ENCODE measurements at regions not wholly inside any gene's neighbourhood (a gene's known extent, or its start where the extent isn't known, plus 50 kb on each side); places are given as distances from the start of the nearest gene placed in this dataset.

DNA sequence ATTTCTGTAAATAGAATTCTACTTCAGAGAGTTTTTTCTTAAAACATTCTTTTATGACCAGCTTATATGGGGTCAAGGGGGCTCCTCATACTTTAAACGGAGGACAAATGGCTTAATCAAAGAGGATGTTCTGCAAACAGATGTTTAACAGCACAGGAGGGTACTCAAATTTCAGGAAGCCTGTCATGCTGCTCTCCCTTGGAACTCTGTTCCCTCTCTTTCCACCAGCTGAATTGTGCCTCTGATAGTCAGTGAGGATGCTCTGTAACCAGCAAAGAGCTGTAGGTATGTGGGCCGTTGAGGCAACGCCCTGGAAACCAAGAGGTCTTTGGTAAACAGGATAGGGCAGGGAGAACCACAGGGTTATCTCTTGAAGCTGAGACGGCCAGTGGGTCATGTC is 161.1 kb downstream of the C5orf15 start:
- DNase-seq (ENCODE audit: low read depth in 1 of 2, low spot score in 1 of 2) = no peak
- no peak overlapping the region for H3K4me3 ChIP-seq (replicated peaks; ENCODE audit: insufficient read depth, low read length)
- H3K27me3 ChIP-seq (ENCODE audit: insufficient read depth, poor library complexity, severe bottlenecking) = no peaks in the 10 kb centered on the region
- TF ChIP-seq POLR2AphosphoS5 (IDR thresholded peaks at IDR 0.05; ENCODE audit: low read depth) = no peak
- H3K27ac ChIP-seq (replicated peaks) = no peak overlapping the region

DNA sequence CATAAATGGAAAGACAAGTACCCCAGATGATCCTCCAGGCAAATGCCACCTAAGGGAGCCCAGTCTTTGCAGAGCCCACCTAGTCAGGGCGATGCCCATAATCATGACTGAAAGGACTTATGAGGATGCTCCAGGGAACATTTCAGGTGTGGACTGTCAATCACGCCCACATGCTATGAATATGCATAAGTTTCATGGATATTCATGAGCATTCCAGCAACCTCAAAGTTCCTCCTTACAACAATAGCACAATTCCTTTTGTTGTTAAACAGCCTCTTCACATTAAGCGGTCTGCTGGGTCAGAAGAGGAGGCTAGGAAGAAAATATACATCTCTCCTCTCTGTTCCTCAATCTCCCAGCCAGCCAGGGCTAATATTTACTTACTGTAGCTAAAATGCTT is 161.6 kb downstream of the C5orf15 start:
- Histone ChIP-seq H3K27me3 (ENCODE audit: insufficient read depth, poor library complexity, severe bottlenecking) (no peaks in the 10 kb centered on the region), H3K4me3 (replicated peaks; ENCODE audit: insufficient read depth, low read length) (no peak overlapping the region), H3K27ac (replicated peaks) (no peak overlapping the region)
- DNase-seq (ENCODE audit: low read depth in 1 of 2, low spot score in 1 of 2) = no peak
- TF ChIP-seq POLR2AphosphoS5 (IDR thresholded peaks at IDR 0.05; ENCODE audit: low read depth) = no peak
- TF ChIP-seq, protein P1, sequence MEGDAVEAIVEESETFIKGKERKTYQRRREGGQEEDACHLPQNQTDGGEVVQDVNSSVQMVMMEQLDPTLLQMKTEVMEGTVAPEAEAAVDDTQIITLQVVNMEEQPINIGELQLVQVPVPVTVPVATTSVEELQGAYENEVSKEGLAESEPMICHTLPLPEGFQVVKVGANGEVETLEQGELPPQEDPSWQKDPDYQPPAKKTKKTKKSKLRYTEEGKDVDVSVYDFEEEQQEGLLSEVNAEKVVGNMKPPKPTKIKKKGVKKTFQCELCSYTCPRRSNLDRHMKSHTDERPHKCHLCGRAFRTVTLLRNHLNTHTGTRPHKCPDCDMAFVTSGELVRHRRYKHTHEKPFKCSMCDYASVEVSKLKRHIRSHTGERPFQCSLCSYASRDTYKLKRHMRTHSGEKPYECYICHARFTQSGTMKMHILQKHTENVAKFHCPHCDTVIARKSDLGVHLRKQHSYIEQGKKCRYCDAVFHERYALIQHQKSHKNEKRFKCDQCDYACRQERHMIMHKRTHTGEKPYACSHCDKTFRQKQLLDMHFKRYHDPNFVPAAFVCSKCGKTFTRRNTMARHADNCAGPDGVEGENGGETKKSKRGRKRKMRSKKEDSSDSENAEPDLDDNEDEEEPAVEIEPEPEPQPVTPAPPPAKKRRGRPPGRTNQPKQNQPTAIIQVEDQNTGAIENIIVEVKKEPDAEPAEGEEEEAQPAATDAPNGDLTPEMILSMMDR (IDR thresholded peaks at IDR 0.05; ENCODE audit: insufficient read depth, low read length) = no peak
- TF ChIP-seq, protein P2, sequence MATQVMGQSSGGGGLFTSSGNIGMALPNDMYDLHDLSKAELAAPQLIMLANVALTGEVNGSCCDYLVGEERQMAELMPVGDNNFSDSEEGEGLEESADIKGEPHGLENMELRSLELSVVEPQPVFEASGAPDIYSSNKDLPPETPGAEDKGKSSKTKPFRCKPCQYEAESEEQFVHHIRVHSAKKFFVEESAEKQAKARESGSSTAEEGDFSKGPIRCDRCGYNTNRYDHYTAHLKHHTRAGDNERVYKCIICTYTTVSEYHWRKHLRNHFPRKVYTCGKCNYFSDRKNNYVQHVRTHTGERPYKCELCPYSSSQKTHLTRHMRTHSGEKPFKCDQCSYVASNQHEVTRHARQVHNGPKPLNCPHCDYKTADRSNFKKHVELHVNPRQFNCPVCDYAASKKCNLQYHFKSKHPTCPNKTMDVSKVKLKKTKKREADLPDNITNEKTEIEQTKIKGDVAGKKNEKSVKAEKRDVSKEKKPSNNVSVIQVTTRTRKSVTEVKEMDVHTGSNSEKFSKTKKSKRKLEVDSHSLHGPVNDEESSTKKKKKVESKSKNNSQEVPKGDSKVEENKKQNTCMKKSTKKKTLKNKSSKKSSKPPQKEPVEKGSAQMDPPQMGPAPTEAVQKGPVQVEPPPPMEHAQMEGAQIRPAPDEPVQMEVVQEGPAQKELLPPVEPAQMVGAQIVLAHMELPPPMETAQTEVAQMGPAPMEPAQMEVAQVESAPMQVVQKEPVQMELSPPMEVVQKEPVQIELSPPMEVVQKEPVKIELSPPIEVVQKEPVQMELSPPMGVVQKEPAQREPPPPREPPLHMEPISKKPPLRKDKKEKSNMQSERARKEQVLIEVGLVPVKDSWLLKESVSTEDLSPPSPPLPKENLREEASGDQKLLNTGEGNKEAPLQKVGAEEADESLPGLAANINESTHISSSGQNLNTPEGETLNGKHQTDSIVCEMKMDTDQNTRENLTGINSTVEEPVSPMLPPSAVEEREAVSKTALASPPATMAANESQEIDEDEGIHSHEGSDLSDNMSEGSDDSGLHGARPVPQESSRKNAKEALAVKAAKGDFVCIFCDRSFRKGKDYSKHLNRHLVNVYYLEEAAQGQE (IDR thresholded peaks at IDR 0.05; ENCODE audit: insufficient replicate concordance, low read depth) = no peak
- no peak for TF ChIP-seq GABPA (IDR thresholded peaks at IDR 0.05; ENCODE audit: low read depth)
- no peak for TF ChIP-seq SPI1 (IDR thresholded peaks at IDR 0.05; ENCODE audit: borderline replicate concordance, low read depth)

DNA sequence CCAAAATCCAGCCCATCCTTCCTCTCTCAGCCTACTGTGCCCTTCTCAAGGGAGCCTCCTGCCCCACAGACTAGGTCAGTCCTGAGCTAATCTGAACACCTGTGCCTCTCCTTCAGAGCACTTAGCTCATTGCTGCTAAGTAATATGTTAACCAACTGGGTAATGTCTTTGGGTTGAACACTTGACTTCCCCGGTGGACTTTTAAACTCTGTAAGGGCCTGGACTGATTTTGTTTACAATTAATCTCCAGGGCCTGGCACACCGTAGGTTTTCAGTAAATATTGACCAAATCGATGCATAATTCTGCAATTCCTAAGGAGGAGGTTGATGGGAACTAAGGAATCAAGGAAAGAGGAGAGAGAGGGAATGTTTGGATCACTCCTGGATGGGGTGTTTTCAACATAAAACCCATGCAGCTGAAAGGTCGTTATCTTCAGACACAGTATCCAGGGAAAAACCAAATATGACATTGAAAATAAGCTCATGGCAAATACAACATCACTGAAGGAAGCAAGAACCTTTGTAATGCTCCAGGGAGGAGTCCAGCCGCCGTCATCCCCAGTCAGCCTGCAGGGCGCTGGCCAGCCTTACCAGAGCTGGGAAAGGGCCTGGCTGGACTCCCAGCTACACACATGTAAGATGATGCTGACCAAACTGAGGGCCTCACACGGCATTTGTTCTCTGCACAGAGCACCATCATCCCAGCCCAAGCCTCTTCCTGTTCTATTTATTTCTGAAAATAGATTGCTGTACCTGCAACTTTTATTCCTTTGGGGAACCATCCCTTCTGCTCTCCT is 166.3 kb downstream of the C5orf15 start:
- TF ChIP-seq, protein P2 (IDR thresholded peaks at IDR 0.05; ENCODE audit: insufficient replicate concordance, low read depth) = no peak
- TF ChIP-seq GABPA (IDR thresholded peaks at IDR 0.05; ENCODE audit: low read depth) = no peak
- no peak for TF ChIP-seq POLR2AphosphoS5 (IDR thresholded peaks at IDR 0.05; ENCODE audit: low read depth)
- TF ChIP-seq SPI1 (IDR thresholded peaks at IDR 0.05; ENCODE audit: borderline replicate concordance, low read depth) = no peak
- TF ChIP-seq, protein P1 (IDR thresholded peaks at IDR 0.05; ENCODE audit: insufficient read depth, low read length) = no peak
- no peaks in the 10 kb centered on the region for H3K27me3 ChIP-seq (ENCODE audit: insufficient read depth, poor library complexity, severe bottlenecking)
- no peak overlapping the region for H3K27ac ChIP-seq (replicated peaks)
- no peak for DNase-seq (ENCODE audit: low read depth in 1 of 2, low spot score in 1 of 2)
- H3K4me3 ChIP-seq (replicated peaks; ENCODE audit: insufficient read depth, low read length) = no peak overlapping the region

DNA sequence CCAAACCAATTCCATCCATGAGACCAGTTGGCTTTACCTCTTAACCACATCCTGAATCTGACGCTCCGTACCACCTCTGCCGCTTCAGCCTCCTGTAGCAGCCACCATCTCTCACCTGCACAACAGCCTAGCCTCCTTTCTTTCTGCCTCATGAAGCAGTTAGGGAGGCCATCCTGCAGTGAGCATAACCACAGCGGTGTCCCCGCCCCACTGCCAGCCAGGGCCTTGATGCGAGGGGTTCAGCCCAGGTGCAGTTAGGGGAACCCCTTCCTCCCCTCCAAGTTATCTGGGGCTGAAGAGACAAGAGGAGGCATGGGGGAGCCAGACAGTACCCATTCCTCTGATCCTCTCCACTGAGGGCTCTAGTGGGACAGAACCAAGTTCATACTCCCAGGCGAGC is 167.0 kb downstream of the C5orf15 start:
- no peak for TF ChIP-seq POLR2AphosphoS5 (IDR thresholded peaks at IDR 0.05; ENCODE audit: low read depth)
- no peak for TF ChIP-seq SPI1 (IDR thresholded peaks at IDR 0.05; ENCODE audit: borderline replicate concordance, low read depth)
- TF ChIP-seq, protein P1 (IDR thresholded peaks at IDR 0.05; ENCODE audit: insufficient read depth, low read length) = no peak
- no peak for TF ChIP-seq GABPA (IDR thresholded peaks at IDR 0.05; ENCODE audit: low read depth)
- TF ChIP-seq, protein P2 (IDR thresholded peaks at IDR 0.05; ENCODE audit: insufficient replicate concordance, low read depth) = no peak
- H3K27ac ChIP-seq (replicated peaks) = no peak overlapping the region
- DNase-seq (ENCODE audit: low read depth in 1 of 2, low spot score in 1 of 2) = no peak
- H3K27me3 ChIP-seq (ENCODE audit: insufficient read depth, poor library complexity, severe bottlenecking) = no peaks in the 10 kb centered on the region
- no peak overlapping the region for H3K4me3 ChIP-seq (replicated peaks; ENCODE audit: insufficient read depth, low read length)

Data from HL-60 (cell line).